ENCODE measurements at regions not wholly inside any gene's neighbourhood (a gene's known extent, or its start where the extent isn't known, plus 50 kb on each side); places are given as distances from the start of the nearest gene placed in this dataset.

DNA sequence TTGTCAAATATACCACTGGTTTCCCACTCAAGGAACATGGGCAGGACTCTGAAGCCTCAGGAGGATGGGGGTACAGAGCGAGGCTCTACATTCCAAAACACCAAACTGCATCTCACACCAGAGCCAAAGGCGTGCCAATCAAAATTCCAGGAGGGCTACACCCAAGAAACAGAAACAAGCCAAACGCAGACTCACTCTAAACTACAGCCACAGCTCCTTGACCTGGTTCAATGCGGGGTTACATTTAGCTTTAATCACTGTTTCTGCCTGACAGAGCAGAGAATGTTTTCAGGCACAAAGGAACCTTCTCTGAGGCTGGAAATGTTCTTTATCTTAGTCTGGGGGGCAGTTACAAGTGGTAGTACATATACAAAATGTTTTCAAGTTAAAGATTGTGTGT lies 2121.5 kb upstream of the AGA start:
- no peak for DNase-seq (ENCODE audit: low read depth in 2 of 2)

DNA sequence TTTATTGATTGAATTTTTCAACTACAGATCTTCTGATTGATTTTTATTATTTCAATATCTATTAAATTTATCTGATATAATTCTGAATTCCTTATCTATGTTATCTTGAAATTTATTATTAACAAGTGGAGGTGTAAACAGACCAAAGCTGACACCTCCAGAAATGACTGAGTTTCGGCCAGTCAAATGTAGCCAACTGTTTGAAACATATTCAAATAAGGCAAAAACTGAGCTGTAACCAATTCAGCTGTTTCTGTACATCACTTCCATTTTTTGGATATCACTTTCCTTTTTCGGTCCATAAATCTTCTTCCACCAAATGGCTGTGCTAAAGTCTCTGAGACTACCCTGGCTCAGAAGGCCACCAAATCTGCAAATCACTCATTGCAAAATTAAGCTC lies 2127.3 kb upstream of the AGA start:
- no peak for DNase-seq (ENCODE audit: low read depth in 2 of 2)

DNA sequence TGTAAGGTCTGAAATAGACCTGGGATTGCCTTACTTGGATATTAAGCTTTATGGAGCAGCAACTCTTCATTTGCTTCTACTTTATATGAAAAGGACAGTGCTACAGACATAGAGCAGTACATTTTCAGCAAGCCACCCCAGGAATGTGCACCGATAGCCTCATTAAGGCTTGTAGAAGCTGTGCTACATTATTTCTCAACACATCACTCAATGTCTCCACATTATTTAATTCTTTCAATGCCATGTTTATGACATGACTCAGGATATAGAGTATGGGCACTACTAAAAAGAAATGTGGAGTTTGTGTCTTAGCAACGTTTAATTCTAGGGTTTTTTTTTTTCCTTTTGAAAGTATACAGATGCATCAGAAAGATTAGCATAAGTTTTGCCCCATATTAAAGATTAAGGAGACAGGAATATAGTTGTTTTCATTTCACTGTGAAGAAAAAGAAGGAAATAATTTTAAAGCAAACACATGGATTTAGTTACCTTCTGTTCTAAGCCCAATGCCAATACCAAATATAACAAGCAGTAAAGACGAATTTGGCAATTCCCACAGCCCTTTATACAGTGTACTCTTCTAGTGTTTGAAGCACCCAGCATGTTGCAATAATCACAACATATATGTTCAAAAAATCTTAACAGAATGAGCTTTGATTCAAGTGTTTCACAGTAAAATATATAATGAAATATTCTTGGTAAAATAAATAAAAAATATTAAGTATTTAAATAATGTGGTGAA lies 2140.1 kb upstream of the AGA start:
- DNase-seq (ENCODE audit: low read depth in 2 of 2) = no peak

DNA sequence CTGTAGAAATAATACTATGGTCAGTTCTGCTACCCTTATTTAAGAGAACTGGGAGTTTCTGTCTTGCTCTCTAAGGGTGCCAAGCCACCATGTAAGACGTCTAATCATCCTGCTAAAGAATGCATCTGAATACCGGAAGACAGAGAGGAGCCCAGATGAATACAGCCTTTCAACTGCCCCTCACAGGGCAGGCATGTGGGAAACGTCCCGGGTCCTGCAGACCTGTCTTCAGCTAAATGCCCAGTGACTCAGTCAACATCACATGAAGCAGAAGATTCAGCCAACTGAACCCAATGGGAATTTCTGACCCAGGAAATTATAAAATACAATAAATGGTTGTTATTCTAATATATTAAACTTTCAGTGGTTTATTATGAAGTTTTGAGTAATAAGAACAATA lies 2141.0 kb upstream of the AGA start:
- DNase-seq (ENCODE audit: low read depth in 2 of 2) = no peak

DNA sequence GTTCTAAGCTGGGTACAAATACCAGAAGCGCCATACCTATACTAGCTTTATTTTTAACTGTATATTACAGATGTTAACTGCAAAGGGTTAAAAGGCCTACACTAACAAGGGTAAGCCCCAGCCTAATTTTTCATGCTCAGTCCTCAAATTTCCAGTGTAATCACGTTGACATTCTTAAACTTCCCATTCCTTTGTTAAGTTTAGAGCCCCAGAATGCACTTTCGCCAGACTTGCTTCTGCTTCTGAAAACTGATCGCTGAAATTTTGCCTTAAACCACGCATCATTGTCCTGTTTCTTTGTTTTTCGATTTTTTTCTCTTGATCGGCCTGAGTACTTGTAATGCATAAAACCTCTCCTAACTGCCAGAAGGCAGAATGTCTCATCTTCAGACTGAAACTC lies 2141.9 kb upstream of the AGA start:
- no peak for DNase-seq (ENCODE audit: low read depth in 2 of 2)

DNA sequence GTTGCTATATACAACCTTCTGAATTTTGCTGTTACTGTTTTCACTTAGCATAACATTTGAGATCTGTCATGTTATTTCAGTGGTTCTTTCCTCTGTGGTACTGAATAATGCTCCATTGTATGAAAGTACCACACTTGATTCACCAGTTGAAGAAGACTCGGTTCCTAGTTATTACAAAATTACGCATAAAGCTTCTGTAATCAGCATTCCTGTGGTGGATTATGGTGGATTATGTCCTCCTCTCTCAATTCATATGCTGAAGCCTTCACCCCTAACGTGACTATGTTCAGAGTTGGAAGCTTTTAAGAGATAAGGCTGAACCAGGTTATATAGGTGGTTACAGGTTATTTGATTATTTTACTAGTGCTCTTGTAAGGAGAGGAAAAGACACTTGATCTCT lies 2143.5 kb upstream of the AGA start:
- DNase-seq (ENCODE audit: low read depth in 2 of 2) = no peak

DNA sequence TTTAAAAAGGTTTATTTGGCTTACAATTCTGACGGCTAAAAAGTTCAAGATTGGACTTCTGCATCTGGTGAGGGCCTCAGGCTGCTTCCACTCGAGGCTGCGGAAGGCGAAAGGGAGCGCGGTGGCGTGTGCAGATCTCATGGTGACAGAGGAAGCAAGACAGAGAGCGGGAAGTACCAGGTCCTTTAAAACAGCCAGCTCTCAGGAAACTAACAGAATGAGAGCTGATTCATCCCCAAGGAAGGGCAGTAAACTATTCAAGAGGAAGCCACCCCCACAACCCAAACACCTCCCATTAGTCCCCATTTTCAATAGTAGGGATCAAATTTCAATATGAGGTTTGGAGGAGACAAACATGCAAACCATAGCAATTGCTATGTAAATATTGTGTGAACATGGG lies 2144.2 kb upstream of the AGA start:
- DNase-seq (ENCODE audit: low read depth in 2 of 2) = no peak

DNA sequence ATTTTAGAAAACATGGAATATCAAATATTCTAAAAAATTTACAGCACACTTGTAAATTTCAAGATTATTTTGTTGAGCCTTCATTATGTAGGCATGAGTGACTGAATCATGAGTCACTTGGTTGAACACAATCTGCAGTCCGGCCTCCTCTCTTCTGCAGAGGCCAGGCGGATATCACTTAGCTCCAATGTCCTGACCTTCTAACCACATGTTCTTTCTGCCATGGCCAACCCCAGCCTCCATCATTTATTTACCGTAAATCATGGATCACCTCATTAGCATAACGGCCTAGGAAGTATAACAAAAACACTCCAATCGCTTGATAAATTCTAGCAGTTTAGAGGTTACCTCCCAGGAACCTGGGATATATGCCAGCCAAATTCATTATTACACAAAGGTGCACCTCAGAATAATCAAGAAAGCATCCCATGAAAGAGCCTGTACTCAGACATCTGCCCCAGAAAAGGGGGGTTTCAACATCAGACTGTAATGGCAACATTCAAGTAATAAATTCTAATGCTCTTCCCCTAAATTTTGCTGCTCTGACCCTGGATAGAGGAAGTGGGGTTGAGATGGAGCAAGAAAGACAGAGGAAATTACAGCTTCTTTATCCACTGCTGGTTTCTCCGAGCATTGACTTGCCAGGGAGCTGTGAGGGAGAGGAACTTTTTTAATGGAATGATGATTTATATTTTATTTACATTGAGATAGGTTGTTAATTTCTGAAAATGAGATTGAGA lies 2153.6 kb upstream of the AGA start:
- DNase-seq (ENCODE audit: low read depth in 2 of 2) = no peak

DNA sequence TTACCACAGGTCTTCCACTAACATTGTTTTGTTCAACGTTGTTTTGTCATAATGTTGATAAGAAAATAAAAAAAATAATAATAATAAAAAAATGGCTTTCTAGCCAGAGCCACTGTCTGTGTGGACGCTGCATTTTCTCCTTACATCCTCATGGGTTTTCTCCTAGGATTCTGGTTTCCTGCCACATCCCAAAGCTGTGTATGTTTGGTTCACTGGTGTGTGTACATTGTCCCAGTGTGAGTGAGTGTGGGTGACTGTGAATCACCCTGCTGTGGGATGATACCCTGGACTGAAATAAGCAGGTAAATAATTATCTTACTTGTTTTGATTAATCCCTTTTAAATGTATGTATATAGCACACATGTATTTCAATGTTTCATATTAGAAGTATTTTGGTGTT lies 2154.4 kb upstream of the AGA start:
- no peak for DNase-seq (ENCODE audit: low read depth in 2 of 2)

DNA sequence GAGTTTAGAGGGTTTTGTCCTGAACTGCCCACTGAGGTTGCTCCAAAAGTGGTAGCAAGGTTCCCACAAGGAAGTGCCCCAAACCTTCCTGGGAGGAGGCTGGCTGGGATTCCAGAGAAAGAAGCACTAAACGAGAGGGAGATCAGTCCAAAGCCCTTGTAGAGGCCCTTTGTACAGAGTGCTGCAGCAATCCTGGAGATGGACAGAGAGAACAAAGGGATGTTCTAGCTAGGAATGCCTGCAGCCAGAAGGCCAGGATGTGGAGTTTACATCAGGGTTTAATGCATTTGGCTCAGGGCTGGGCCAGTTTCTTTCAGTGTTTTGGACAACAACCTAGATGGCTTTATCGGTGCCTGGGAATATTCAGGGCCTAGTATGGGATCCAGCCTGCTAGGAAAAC lies 2155.1 kb upstream of the AGA start:
- no peak for DNase-seq (ENCODE audit: low read depth in 2 of 2)

DNA sequence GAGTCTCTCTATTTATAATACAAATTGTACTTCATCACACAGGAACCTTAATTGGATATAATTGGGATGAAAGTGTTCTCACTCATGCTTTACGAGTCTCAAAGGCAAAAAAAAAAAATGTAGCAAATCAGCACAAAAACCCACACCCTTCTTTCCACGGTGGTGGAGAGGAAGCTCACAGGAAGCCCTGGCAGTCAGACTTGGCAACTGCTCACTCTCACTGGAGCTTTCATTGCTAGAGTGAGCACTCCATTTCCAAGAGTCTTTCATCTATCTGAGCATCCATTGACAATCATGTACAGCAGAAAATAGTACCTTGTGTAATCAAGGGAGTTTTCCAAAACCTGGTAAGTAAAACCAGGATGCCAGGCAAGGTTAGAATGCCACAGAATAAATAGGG lies 2159.4 kb upstream of the AGA start:
- DNase-seq (ENCODE audit: low read depth in 2 of 2) = no peak

DNA sequence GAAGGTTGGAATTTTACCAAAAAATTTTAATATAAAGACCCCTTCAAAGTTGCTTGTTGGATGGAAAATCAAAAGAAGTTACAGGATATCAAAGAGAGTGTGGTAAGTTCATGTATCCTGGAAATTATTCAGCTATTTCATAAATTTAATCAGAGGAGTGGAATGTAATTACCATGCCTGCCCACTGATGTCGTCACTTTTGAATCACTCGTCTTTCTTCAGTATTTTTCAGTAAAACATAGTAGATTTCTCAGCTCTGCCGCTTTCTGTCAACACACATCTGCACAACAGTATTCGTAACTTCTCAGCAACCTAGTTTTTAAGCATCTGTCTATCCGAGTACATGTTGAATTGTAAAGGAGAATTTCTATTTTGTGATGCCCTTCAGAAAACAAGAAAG lies 2163.0 kb upstream of the AGA start:
- DNase-seq (ENCODE audit: low read depth in 2 of 2) = no peak

DNA sequence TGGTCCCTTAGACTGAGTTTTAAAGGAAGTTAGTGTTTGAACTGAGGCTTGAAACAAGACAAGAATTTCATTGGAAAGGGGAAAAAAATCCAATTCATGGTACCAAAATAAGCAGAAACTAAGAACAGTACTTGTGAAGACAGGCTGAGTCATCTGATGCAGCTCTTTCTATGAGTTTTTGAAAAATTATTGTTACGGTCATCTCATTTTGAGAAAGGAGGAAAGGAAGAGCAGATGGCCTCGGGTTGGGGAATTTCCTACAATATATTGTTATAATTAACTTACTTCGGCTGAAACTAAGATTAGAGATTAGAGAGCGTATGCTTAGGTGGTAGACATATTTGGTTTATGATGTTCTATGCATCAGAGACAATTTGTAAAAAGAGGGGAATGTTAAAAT lies 2164.8 kb upstream of the AGA start:
- DNase-seq (ENCODE audit: low read depth in 2 of 2) = no peak

DNA sequence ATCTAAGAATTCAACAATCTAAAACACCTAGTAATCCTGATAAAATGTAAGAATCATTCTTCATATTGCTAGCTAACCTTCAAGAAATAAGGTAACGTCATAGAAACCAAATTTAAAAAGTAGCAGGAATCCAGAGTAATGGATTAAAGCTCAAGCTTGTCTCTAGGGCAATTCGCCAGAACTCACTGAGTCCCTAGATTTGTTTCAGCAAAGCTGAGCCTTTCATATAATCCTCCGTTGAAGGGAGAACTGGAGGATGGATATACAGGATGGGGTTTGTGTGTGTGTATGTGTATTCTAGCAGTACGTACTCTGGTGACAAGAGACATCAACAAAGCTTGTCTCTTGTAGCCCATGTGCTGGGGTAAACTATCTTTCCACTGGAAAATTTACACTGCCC lies 2173.5 kb upstream of the AGA start:
- DNase-seq (ENCODE audit: low read depth in 2 of 2) = no peak

DNA sequence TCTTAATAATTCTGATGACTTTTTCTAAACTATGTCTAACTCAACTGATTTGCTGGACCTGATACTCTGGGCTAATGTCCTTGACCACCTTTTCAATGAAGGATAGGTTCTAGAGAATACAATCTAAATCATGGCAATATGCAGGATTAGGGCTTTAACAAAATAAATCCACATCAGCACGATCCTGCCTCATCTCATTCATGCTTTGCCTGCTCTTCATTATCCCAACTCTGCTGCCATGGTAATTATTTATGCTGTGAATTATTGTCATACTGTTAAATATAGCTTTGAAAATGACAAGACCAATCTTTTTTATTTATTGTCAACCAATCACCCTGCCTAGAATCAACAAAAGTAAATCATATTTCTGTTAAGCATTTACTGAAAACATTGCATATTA lies 2176.7 kb upstream of the AGA start:
- no peak for DNase-seq (ENCODE audit: low read depth in 2 of 2)

DNA sequence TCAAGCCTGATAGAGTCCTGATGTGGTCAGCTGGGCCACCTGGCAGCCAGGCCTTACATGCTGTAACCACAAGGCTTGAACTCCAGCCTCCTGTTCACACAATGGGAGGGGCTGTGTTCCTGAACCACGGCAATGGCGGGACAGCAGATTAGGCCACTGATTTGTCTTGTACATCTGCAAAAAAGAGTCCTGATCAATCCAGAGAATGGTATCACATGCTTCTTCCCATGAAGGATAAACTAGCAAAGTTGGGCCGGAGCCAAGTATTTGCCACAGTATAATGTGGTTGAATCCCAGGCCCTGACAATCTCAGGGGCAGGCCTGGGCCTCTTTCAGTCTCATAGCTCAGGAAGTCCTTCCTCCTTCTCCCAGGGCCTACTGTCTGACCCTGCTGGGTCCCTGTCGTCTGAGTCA lies 2182.5 kb upstream of the AGA start:
- DNase-seq (ENCODE audit: low read depth in 2 of 2) = no peak

DNA sequence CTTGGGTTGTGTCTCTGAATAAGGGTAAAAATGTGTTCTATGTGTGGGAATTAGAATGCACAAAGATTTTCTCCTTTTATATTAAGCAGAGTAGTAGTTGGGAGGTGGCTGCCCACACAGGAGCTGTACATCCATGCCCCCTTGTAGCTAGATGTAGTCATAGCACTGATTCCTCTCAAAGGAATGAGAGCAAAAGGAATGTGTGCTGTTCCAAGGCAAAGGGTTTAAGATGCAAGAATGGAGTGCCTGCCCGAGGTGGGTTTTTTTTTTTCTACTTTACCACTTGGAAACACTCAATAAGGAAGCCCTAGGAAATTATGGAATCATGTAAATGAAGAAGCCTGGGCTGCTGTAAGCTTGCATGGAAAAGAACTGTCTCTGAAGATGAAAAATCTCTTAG lies 2183.2 kb upstream of the AGA start:
- no peak for DNase-seq (ENCODE audit: low read depth in 2 of 2)

DNA sequence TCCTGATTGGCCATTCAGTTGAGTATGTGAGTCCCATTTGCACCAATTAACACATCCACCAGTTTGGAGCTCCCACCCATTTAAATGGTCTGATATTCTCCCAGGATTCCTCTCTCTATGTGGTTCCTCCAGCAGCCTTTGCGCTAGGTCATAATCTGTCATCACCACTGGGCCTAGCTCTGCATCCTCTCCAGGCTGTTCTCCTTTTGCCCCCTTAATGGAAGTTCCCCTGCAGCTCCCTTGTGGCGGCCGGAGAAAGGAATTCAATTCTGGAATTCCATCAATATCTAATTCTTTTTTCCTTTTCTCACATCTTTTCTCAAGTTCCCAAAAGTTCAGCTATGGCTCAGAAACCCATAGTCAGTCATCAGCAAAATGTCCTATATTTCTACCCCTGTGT lies 2184.4 kb upstream of the AGA start:
- no peak for DNase-seq (ENCODE audit: low read depth in 2 of 2)

DNA sequence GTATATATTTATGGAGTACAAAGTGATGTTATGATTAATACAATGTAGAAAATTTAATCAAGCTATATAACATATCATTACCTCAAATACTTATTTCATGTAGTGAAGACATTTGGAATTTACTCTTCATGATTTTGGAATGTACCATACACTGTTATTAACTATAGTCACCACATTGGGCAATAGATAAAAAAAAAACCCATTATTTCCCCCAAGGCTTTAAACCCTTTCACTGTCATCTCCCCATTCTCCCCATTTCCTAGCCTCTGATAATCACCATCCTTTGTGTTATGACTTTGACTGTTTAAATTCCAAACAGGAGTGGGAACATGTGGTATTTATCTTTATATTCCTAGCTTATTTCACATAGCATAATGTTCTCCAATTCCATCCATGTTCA lies 2189.1 kb upstream of the AGA start:
- DNase-seq (ENCODE audit: low read depth in 2 of 2) = no peak

DNA sequence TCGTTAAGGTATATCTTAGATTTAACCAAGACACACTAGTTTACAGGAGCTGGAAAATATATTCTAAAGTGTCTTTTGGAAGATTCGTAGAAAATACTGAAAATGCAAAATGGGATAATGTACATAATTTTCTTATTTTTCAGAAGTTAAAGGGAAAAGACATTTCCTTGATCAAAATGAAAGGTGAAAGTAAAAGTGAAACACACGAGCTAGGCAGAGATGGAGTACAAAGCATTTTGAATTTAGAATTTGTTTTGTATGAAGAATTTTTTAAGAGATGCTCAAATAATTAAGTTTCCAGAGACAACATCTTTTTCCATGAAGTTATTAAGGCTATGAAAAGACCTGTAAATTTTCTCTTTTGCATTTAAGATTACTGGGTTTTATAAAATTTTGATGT lies 2192.6 kb upstream of the AGA start:
- no peak for DNase-seq (ENCODE audit: low read depth in 2 of 2)

DNA sequence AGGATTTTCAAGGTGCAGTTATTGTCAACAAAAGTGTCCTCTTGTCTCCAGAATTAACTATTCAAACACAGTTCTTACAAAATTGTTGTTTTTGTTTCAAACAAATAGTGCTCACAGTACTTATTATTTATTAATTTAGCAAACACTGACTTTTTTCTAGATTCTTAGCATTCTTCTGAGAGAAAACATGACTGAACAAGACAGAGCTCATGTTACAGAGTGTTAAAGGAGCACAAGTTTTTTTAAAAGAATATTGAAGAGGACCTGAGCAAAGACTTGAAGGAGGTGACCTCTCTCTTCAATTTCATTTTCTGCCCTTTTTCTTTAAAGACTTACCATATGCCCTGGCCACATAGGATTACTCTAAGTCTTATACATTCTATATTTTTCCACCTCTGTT lies 2220.3 kb upstream of the AGA start:
- no peak for DNase-seq (ENCODE audit: low read depth in 2 of 2)

DNA sequence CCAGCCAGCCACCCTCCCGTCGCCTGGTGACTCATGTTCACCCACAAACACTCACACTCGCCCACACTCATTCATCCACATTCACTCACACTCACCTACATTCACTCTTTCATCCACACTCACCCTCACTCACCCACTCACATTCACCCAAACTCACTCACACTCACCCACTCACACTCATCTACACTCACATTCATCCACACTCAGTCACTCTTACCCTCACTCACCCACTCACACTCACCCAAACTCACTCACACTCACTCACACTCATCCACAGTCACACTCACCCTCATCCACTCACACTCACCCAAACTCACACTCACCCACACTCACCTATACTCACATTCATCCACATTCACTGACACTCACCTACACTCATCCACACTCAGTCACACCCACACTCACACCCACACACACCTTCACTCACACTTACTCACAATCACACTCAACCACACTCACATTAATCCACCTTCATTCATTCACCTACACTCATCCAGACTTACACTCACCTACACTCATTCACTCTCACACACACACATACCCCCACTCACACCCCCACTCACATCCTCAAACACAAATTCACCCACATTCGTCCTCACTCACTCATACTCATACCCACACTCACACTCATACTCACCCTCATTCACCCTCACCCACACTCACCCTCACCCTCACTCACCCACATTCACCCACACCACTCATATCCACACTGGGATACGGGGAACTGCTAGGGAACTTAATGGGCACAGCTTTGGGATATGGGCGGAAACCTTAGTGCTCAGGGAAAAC lies 2221.6 kb upstream of the AGA start:
- DNase-seq (ENCODE audit: low read depth in 2 of 2) = no peak

DNA sequence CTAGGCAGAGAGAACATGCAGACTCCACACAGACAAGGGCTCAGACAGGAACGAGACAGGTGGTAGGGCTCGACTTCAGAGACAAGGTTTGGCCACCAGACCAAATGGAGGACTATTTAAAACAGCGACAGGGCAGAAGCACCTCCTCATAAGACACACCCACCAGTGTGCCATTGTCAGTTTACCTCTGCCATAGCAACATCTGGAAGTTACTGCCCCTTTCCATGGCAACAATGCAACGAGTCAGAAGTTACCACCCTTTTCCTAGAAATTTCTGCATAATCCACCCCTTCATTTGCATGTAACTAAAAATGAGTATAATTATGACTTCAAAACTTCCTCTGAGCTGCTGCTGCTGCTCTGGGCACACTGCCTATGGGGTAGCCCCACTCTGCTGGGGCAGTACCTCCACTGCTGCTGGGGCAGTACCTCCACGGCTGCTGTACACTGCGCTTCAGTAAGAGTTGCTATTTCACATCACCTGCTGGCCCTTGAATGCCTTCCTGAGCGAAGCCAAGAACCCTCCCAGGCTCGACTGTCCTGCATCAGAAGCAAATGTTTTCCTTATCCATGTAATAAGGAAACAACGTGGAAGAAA lies 2222.3 kb upstream of the AGA start:
- DNase-seq (ENCODE audit: low read depth in 2 of 2) = no peak
